SU-DHL-6 (cell line): ENCODE measurements at regions not wholly inside any gene's neighbourhood (a gene's known extent, or its start where the extent isn't known, plus 50 kb on each side); places are given as distances from the start of the nearest gene placed in this dataset.

Experiments
- H2AFZ ChIP-seq: fragments of 200-600 bp; sonication (generic); 2 replicates; pipeline ENCODE4 v1.6.1; 2014; ENCODE audit warnings: low read depth, mild to moderate bottlenecking, moderate library complexity, mixed read lengths, antibody characterized with exemption, low read length; ENCODE audit not compliant: severe bottlenecking
- H3F3A ChIP-seq: fragments of 200-600 bp; shearing (Covaris generic); 2 replicates; pipeline ENCODE4 v1.6.0; 2016; ENCODE audit warnings: antibody characterized with exemption, mild to moderate bottlenecking; ENCODE audit not compliant: insufficient read depth
- H3K27ac ChIP-seq: fragments of 200-600 bp; sonication (generic); 2 replicates; pipeline ENCODE4 v1.5.1; 2016; ENCODE audit warnings: low read depth, mild to moderate bottlenecking, low read length, moderate library complexity, mixed read lengths
- H3K27me3 ChIP-seq: fragments of 200-600 bp; sonication (generic), shearing (Covaris generic); 2 replicates; pipeline ENCODE4 v1.6.0; 2014; ENCODE audit warnings: mild to moderate bottlenecking, low read length
- H3K36me3 ChIP-seq: fragments of 200-600 bp; sonication (generic); 2 replicates; pipeline ENCODE4 v1.6.1; 2014; ENCODE audit warnings: mild to moderate bottlenecking, low read length, mixed read lengths
- H3K4me2 ChIP-seq: fragments of 300-600, 200-600 bp; shearing (Covaris generic), sonication (generic); 2 replicates; pipeline ENCODE4 v1.6.0; 2014; ENCODE audit warnings: low read length, low read depth, mild to moderate bottlenecking; ENCODE audit not compliant: poor library complexity, severe bottlenecking
- H3K4me3 ChIP-seq: fragments of 200-600 bp; sonication (generic); 2 replicates; pipeline ENCODE4 v1.5.1; 2014; ENCODE audit warnings: antibody characterized with exemption, low read length, mild to moderate bottlenecking, mixed read lengths; ENCODE audit not compliant: insufficient read depth, poor library complexity, severe bottlenecking
- H3K79me2 ChIP-seq: fragments of 200-600 bp; sonication (generic); 2 replicates; pipeline ENCODE4 v1.6.1; 2014; ENCODE audit warnings: mild to moderate bottlenecking, low read length, moderate library complexity; ENCODE audit not compliant: insufficient read depth
- H3K9ac ChIP-seq: fragments of 200-600 bp; sonication (generic); 2 replicates; pipeline ENCODE4 v1.7.0; 2014; ENCODE audit warnings: mild to moderate bottlenecking, low read length
- H3K9me2 ChIP-seq: fragments of 200-600 bp; sonication (generic); replicated peaks from 2 replicates; pipeline ENCODE4 v1.6.1; 2014; ENCODE audit warnings: low read length; ENCODE audit not compliant: insufficient read depth
- H3K9me3 ChIP-seq: fragments of 200-600 bp; sonication (generic); 2 replicates; pipeline ENCODE4 v1.6.1; 2014; ENCODE audit warnings: low read length, mixed read lengths; ENCODE audit not compliant: insufficient read depth
- H4K20me1 ChIP-seq: fragments of 200-600 bp; sonication (generic); 2 replicates; pipeline ENCODE4 v1.6.1; 2014; ENCODE audit warnings: low read depth, mild to moderate bottlenecking, antibody characterized with exemption, low read length, moderate library complexity, mixed read lengths
- EZH2phosphoT487 ChIP-seq: fragments of 200-600 bp; sonication (generic), shearing (Covaris generic); conservative IDR thresholded peaks from 2 replicates; pipeline ENCODE4 v1.6.1; 2018; ENCODE audit warnings: mild to moderate bottlenecking, antibody characterized with exemption, low read length, moderate library complexity, mixed read lengths
- TF ChIP-seq, protein P1 (sequence below): fragments of 200-600 bp; sonication (generic); IDR thresholded peaks from one replicate; pipeline ENCODE4 v1.5.1; 2017; ENCODE audit warnings: antibody characterized with exemption, mild to moderate bottlenecking, low read length, moderate library complexity; ENCODE audit not compliant: insufficient read depth, poor library complexity, severe bottlenecking

DNA sequence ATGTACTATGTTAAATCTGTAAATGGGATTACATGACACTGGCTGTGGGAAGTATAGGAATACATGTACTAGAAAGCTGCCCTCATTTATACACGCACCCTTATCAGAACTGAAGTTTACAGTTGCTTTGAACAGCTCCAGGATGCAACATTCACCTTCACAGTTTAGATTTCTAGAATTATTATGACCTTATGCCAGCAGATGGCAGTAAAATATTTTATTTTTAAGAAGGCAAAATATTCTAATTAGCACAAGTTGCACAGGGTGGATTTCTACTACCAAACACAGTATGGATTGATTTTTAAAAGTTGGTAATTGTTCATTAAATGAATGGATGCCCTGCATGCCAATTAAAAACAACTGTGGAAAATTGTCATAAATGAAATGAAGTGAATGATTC, 670.4 kb downstream of the KCNJ3 start:
- H3K79me2 ChIP-seq, result no peaks in the 10 kb centered on the region

DNA sequence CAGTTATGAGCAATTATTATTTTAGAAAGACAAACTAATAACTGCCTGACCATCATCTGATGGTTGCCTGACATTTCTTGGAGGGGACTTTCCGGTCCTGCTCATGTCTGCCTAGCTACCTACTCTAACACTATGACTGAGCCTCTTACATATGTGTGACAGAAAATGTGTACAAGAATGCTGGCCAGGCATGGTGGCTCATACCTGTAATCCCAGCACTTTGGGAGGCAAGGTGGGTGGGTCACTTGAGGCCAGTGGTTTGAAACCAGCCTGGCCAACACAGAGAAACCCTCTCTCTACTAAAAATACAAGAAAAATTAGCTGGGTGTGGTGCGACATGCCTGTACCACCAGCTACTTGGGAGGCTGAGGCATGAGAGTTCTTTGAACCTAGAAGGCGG, 666.3 kb downstream of the KCNJ3 start:
- TF ChIP-seq, protein P1, sequence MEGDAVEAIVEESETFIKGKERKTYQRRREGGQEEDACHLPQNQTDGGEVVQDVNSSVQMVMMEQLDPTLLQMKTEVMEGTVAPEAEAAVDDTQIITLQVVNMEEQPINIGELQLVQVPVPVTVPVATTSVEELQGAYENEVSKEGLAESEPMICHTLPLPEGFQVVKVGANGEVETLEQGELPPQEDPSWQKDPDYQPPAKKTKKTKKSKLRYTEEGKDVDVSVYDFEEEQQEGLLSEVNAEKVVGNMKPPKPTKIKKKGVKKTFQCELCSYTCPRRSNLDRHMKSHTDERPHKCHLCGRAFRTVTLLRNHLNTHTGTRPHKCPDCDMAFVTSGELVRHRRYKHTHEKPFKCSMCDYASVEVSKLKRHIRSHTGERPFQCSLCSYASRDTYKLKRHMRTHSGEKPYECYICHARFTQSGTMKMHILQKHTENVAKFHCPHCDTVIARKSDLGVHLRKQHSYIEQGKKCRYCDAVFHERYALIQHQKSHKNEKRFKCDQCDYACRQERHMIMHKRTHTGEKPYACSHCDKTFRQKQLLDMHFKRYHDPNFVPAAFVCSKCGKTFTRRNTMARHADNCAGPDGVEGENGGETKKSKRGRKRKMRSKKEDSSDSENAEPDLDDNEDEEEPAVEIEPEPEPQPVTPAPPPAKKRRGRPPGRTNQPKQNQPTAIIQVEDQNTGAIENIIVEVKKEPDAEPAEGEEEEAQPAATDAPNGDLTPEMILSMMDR, result no peak
- TF ChIP-seq EZH2phosphoT487, result no peak
- H3K4me3 ChIP-seq, result no peak overlapping the region
- H2AFZ ChIP-seq, result no peak overlapping the region
- no peaks in the 10 kb centered on the region for H3K9me2 ChIP-seq
- H3F3A ChIP-seq, result no peaks in the 10 kb centered on the region
- no peaks in the 10 kb centered on the region for H3K27me3 ChIP-seq
- H3K27ac ChIP-seq, result no peak overlapping the region
- no peak overlapping the region for H3K4me2 ChIP-seq
- no peak overlapping the region for H3K9ac ChIP-seq
- H3K9me3 ChIP-seq, result no peaks in the 10 kb centered on the region
- no peaks in the 10 kb centered on the region for H3K36me3 ChIP-seq
- H4K20me1 ChIP-seq, result no peaks in the 10 kb centered on the region
- H3K79me2 ChIP-seq, result no peaks in the 10 kb centered on the region

More for the DNA sequence above, 670.4 kb downstream of the KCNJ3 start:
- H3F3A ChIP-seq, result no peaks in the 10 kb centered on the region
- H3K27ac ChIP-seq, result no peak overlapping the region
- H2AFZ ChIP-seq, result no peak overlapping the region
- H3K9me2 ChIP-seq, result no peaks in the 10 kb centered on the region
- H3K36me3 ChIP-seq, result no peaks in the 10 kb centered on the region
- H3K9me3 ChIP-seq, result no peaks in the 10 kb centered on the region
- no peaks in the 10 kb centered on the region for H4K20me1 ChIP-seq
- no peak overlapping the region for H3K9ac ChIP-seq
- H3K4me2 ChIP-seq, result no peak overlapping the region
- no peaks in the 10 kb centered on the region for H3K27me3 ChIP-seq
- TF ChIP-seq, protein P1, result no peak
- TF ChIP-seq EZH2phosphoT487, result no peak
- no peak overlapping the region for H3K4me3 ChIP-seq

DNA sequence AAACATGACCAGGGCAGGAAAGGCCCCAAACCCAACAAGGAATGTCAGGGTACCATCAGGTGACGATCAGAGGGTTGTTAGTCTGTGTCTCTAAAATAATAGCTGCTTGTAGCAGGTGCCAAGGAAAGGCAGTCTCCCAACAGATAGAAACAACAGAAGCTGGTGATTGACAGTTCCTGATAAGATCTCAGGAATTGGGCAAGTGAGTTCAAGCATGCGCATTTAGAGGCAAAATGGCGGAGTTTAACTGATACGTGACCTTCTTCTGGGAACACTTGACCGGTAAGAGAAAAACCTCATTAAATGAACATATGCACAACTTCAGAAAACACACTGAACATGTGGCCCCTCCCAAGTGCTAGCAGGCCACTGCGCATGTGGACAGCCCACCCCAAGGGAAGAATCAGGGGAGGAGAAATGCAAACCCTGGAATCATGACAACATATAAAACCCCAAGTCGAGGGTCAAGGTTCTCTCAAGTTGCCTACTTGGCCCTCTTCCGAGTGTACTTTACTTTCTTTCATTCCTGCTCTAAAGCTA, 664.9 kb downstream of the KCNJ3 start:
- H3K79me2 ChIP-seq, result no peaks in the 10 kb centered on the region
- H2AFZ ChIP-seq, result no peak overlapping the region
- no peak overlapping the region for H3K4me3 ChIP-seq

More for the DNA sequence above, 664.9 kb downstream of the KCNJ3 start:
- H3K36me3 ChIP-seq, result no peaks in the 10 kb centered on the region
- no peaks in the 10 kb centered on the region for H4K20me1 ChIP-seq
- H3F3A ChIP-seq, result no peaks in the 10 kb centered on the region
- H3K27ac ChIP-seq, result no peak overlapping the region
- no peak overlapping the region for H3K4me2 ChIP-seq
- no peaks in the 10 kb centered on the region for H3K27me3 ChIP-seq
- H3K9me3 ChIP-seq, result no peaks in the 10 kb centered on the region
- H3K9me2 ChIP-seq, result no peaks in the 10 kb centered on the region
- no peak overlapping the region for H3K9ac ChIP-seq
- TF ChIP-seq, protein P1, result no peak
- TF ChIP-seq EZH2phosphoT487, result no peak
